ENCODE measurements at regions not wholly inside any gene's neighbourhood (a gene's known extent, or its start where the extent isn't known, plus 50 kb on each side); places are given as distances from the start of the nearest gene placed in this dataset.

DNA sequence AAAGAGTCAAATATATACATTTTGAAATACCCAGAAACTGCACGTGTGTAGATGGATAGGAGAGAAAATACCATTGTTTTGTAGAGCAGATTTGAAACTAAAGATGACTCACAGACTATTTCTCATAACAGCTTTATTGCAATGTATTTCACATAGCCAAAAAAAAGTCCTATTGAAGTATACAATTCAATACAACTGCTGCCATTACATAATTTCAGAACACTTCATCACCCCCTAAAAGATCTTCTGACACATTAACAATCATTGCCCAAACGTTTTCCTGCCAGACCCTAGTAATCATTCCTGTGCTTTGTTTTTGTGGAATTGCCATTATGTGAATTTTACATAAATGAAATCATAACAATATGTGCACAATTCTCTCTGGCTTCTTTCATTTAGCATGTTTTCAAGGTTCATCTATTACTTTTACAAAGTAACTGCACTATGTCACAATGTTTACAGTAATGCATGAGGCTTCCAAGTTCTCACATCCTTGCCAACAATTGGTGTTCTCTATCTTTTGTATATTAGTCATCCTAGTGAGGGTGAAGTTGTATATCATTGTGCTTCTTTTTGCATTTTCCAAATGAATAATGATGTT is 378.6 kb upstream of the CWC22 start:
- peak in 1 of 2 donors; percentile 10 for DNase-seq
- H3K4me3 ChIP-seq (ENCODE audit: low read length): no peak overlapping the region
- H3K36me3 ChIP-seq (ENCODE audit: control insufficient read depth, insufficient read depth, low read length): no peaks in the 10 kb centered on the region
- H3K9me3 ChIP-seq (ENCODE audit: control insufficient read depth, low read depth, low read length): no peaks in the 10 kb centered on the region
- H3K27me3 ChIP-seq (ENCODE audit: control insufficient read depth, insufficient read depth, low read length): no peaks in the 10 kb centered on the region
- no CpG with 5 or more reads among the region's 2 CpGs for WGBS (ENCODE audit: insufficient coverage, low lambda C conversion rate)
- no peak overlapping the region for H3K27ac ChIP-seq (ENCODE audit: low read length)
- no peaks in the 10 kb centered on the region for H3K4me1 ChIP-seq (ENCODE audit: control insufficient read depth, insufficient read depth, low read length)

DNA sequence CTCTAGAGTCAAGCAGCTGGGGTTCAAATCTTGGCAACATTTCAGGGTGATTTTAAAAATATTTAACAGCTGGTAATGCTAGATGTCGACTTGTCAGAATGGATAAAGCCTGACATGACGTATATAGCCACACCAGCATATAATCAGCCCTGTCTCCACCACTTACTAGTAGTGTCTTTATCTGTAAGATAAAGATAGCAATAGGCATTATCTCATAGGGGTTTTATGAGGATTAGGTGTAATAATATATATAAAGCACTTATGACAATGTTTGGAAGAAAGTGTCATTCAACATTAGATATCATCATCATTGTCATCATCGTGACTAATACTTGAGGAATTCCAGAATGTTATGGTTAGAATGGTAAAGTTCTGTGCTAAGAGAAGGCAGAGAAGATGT is 369.0 kb upstream of the CWC22 start:
- Histone ChIP-seq H3K4me1 (ENCODE audit: control insufficient read depth, insufficient read depth, low read length) (no peaks in the 10 kb centered on the region), H3K27ac (ENCODE audit: low read length) (no peak overlapping the region), H3K4me3 (ENCODE audit: low read length) (no peak overlapping the region), H3K36me3 (ENCODE audit: control insufficient read depth, insufficient read depth, low read length) (no peaks in the 10 kb centered on the region), H3K9me3 (ENCODE audit: control insufficient read depth, low read depth, low read length) (no peaks in the 10 kb centered on the region), H3K27me3 (ENCODE audit: control insufficient read depth, insufficient read depth, low read length) (no peaks in the 10 kb centered on the region)
- WGBS (ENCODE audit: insufficient coverage, low lambda C conversion rate): no CpG with 5 or more reads among the region's 3 CpGs
- DNase-seq: no peak

DNA sequence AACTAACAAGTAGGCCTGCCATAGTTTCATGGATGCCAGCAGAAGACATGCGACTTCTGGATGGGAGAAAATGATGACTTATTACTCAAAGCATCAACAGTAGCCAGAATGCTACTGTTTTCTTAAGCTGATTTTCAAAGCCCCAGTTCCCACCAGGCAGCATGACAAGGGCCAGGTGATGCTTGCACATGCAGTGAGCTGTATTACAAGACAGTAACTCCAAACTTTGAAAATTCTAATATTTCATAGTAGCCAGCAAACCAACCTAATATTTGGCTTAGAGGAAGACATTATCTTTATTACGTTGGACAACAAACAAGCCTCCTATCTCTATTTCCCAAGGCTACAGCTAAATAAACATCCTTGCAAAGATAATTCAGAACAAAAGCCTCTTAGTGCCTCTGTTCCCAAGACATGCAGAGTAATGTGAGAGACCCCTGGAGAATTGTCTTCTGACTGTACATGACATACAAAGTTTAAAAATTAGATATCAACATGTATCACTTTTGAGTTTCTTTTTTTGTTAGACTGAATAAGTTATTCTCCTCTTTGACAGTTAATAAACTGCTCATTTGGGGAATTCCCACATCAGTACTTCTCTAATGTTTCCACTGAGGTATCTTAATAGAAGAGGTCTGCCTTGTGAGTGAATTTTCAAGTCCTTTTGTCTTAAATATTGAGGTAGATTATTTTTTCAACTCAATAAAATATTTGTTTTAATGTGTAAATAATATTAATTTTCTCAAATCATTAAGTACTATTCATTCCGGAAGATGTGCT is 367.6 kb upstream of the CWC22 start:
- Histone ChIP-seq H3K4me3 (ENCODE audit: low read length) (no peak overlapping the region), H3K27ac (ENCODE audit: low read length) (no peak overlapping the region), H3K27me3 (ENCODE audit: control insufficient read depth, insufficient read depth, low read length) (no peaks in the 10 kb centered on the region), H3K9me3 (ENCODE audit: control insufficient read depth, low read depth, low read length) (no peaks in the 10 kb centered on the region), H3K4me1 (ENCODE audit: control insufficient read depth, insufficient read depth, low read length) (no peaks in the 10 kb centered on the region), H3K36me3 (ENCODE audit: control insufficient read depth, insufficient read depth, low read length) (no peaks in the 10 kb centered on the region)
- no peak for DNase-seq
- WGBS (ENCODE audit: insufficient coverage, low lambda C conversion rate): 43% methylated on average over 1 of the region's 3 CpGs

DNA sequence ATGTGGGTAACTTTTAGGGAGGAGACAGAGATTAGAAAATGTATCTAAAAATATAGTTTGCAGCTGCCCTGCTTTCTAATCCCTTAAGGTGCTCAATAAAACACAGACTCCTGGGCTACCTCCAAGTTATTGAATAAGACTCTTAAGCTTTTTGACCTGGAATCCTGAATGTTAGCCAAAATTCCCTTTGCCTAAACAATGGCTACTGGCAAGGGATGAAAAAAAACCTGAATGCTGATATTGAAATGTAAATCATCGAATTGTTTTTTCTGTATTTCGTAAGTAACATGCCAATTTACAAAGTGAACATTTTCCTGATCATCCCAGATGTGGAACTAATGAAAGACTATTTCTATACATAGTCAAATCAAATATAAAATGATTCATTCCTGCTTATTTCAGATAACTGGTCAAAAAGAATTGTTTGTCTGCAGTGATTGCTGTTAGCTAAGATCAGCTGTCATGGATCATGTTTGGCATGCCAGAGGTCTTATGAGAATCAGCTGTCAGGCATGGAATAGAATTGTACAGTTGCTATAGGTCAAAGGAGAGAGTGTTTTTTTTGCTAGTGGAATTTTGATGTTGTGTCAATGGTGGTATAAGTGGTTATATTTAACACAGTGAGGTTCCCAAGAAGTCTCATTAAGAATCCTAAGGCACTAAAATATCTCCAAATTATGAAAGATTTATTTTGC is 363.6 kb upstream of the CWC22 start:
- WGBS (ENCODE audit: insufficient coverage, low lambda C conversion rate): 83% methylated on average over 1 of the region's 2 CpGs

DNA sequence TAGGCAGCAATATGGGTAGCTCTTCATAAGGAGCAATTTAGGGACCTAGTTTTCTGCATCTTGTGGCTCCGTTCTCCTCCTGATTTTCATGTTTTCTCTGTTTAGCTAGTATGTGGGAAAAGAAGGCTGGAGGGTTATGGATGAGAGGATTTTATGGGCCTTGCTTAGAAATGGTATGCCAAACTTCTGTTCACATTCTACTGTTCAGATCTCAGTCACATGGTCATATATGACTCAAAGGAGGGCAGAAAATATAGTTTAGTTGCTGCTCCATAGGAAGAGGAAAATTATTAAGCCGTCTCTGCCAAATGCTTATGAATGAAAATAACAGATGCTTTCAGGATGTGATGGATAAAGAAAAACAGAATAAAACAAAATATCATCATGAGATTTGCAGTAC is 361.8 kb upstream of the CWC22 start:
- Histone ChIP-seq H3K4me1 (ENCODE audit: control insufficient read depth, insufficient read depth, low read length) (no peaks in the 10 kb centered on the region), H3K4me3 (ENCODE audit: low read length) (no peak overlapping the region), H3K9me3 (ENCODE audit: control insufficient read depth, low read depth, low read length) (no peaks in the 10 kb centered on the region), H3K27ac (ENCODE audit: low read length) (no peak overlapping the region), H3K36me3 (ENCODE audit: control insufficient read depth, insufficient read depth, low read length) (no peaks in the 10 kb centered on the region), H3K27me3 (ENCODE audit: control insufficient read depth, insufficient read depth, low read length) (no peaks in the 10 kb centered on the region)
- no CpG with 5 or more reads among the region's 2 CpGs for WGBS (ENCODE audit: insufficient coverage, low lambda C conversion rate)
- no peak for DNase-seq

More for the DNA sequence above, 363.6 kb upstream of the CWC22 start:
- no peak overlapping the region for H3K27ac ChIP-seq (ENCODE audit: low read length)
- H3K4me3 ChIP-seq (ENCODE audit: low read length): no peak overlapping the region
- H3K4me1 ChIP-seq (ENCODE audit: control insufficient read depth, insufficient read depth, low read length): no peaks in the 10 kb centered on the region
- no peaks in the 10 kb centered on the region for H3K36me3 ChIP-seq (ENCODE audit: control insufficient read depth, insufficient read depth, low read length)
- no peaks in the 10 kb centered on the region for H3K9me3 ChIP-seq (ENCODE audit: control insufficient read depth, low read depth, low read length)
- no peaks in the 10 kb centered on the region for H3K27me3 ChIP-seq (ENCODE audit: control insufficient read depth, insufficient read depth, low read length)
- DNase-seq: no peak

DNA sequence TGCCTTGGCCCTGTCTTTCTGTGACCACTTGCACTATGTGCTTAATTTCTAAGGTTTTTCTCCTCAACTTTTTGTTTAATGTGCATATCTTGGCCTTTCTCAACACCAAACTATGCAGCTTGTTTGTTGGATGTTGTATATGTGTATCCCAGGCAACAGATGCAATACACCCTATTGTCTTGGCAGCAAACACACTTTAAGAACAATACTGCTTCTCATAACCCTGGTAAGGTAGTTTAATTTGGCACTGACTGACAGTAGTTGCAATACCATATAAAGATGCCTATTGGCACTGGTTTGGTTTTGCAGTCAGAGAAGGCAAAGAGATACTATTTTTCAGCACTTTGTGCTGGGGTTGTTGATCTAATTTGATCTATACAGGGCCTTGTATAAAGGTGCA is 360.7 kb upstream of the CWC22 start:
- Histone ChIP-seq H3K4me3 (ENCODE audit: low read length) (no peak overlapping the region), H3K36me3 (ENCODE audit: control insufficient read depth, insufficient read depth, low read length) (no peaks in the 10 kb centered on the region), H3K27ac (ENCODE audit: low read length) (no peak overlapping the region), H3K9me3 (ENCODE audit: control insufficient read depth, low read depth, low read length) (no peaks in the 10 kb centered on the region), H3K4me1 (ENCODE audit: control insufficient read depth, insufficient read depth, low read length) (no peaks in the 10 kb centered on the region), H3K27me3 (ENCODE audit: control insufficient read depth, insufficient read depth, low read length) (no peaks in the 10 kb centered on the region)
- no peak for DNase-seq

DNA sequence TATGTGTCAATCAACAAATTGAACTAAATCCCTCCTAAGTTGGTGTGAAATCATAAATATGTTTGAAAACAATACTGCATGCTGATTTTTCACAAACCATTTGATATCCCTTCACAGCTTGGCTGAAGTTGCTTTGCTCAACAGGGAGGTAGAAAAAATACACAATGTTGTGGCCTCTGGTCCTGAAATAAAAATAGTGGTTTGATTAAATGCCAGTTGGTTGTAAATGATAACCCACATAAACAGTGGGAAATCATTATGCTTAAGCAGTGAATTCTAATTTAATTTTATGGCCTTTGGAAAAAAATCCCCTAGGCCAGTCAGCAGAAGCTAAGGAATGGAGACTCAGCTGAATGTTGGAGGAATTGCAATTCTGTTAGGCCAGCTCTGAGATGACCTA is 359.4 kb upstream of the CWC22 start:
- DNase-seq: no peak
- H3K36me3 ChIP-seq (ENCODE audit: control insufficient read depth, insufficient read depth, low read length): no peaks in the 10 kb centered on the region
- H3K4me1 ChIP-seq (ENCODE audit: control insufficient read depth, insufficient read depth, low read length): no peaks in the 10 kb centered on the region
- no peaks in the 10 kb centered on the region for H3K27me3 ChIP-seq (ENCODE audit: control insufficient read depth, insufficient read depth, low read length)
- H3K27ac ChIP-seq (ENCODE audit: low read length): no peak overlapping the region
- no peaks in the 10 kb centered on the region for H3K9me3 ChIP-seq (ENCODE audit: control insufficient read depth, low read depth, low read length)
- H3K4me3 ChIP-seq (ENCODE audit: low read length): no peak overlapping the region

DNA sequence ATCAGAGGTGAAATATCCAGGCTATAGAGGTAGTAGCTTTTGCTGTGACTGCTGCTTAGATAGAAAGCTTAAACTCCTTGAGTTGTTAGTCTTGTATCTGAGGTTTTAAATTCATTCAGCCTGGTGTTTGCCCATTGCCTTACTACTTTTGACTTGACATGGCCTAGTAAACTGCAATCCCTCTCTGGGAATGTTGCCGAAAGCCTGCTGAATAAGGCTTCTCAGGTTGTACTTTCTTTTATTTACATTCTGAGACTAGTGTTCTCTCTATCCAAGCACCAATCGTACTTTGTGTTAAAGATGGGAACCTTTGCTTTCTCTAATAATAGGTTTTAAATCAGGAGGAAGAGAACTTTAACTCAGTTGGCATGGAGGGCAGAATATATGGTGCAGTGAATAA is 357.6 kb upstream of the CWC22 start:
- no peak for DNase-seq
- no peaks in the 10 kb centered on the region for H3K27me3 ChIP-seq (ENCODE audit: control insufficient read depth, insufficient read depth, low read length)
- H3K4me1 ChIP-seq (ENCODE audit: control insufficient read depth, insufficient read depth, low read length): no peaks in the 10 kb centered on the region
- H3K4me3 ChIP-seq (ENCODE audit: low read length): no peak overlapping the region
- WGBS (ENCODE audit: insufficient coverage, low lambda C conversion rate): 50% methylated on average over 1 of the region's 2 CpGs
- H3K9me3 ChIP-seq (ENCODE audit: control insufficient read depth, low read depth, low read length): no peaks in the 10 kb centered on the region
- no peak overlapping the region for H3K27ac ChIP-seq (ENCODE audit: low read length)
- no peaks in the 10 kb centered on the region for H3K36me3 ChIP-seq (ENCODE audit: control insufficient read depth, insufficient read depth, low read length)

DNA sequence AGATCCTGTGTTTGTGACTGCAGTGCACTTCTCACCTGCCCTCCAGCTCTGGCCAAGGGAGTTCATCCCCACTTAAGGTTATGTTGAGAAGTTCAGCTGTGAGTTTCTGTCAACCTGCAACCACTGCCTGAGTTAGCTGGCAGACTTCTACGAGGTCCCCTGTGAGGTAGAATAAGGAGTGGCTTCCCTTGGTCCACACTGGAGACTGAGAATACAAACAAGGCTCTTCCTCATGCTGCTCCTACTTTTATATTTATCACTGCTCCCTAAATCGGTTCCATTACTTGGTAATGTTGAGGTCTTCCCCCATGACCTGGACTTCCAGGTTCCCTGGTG is 353.2 kb upstream of the CWC22 start:
- Histone ChIP-seq H3K27ac (ENCODE audit: low read length) (no peak overlapping the region), H3K4me3 (ENCODE audit: low read length) (no peak overlapping the region), H3K36me3 (ENCODE audit: control insufficient read depth, insufficient read depth, low read length) (no peaks in the 10 kb centered on the region), H3K9me3 (ENCODE audit: control insufficient read depth, low read depth, low read length) (no peaks in the 10 kb centered on the region), H3K4me1 (ENCODE audit: control insufficient read depth, insufficient read depth, low read length) (no peaks in the 10 kb centered on the region), H3K27me3 (ENCODE audit: control insufficient read depth, insufficient read depth, low read length) (no peaks in the 10 kb centered on the region)
- WGBS (ENCODE audit: insufficient coverage, low lambda C conversion rate): no CpG with 5 or more reads among the region's 2 CpGs
- no peak for DNase-seq

DNA sequence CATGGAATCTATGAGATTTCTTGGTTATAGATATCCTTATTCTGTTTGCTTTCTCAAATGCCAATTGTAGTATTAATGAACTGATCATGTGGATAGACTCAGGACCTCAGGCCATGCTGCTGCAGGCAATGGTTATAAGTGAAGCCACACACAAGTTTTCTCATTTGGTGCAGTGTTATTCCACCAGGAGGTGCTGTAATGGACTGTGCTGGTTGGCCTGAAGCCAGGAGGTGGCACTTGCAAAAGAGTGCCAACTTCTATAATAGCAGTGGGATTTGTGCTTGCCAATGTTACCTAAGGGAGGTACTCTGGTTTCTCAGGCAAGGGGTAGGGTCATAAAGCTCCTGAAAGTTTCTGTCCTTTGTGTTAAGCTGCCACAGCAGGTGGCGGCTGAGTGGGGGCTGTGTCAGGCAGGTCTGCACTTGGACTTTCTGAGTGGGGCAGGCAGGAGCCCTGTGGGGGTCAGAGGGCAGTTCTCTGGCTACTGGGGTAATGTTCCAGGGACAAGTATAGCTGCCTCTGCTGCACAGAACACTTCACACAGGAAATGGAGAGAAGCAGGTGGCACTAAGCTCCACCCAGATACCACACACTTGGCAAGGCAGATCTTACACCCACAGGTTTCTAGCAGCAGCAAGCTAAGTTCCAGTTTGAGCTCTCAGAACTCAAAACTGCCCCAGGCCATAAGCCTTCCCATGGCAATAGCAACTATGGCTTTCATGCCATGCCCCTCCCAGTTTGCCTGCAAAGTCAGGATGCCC is 352.6 kb upstream of the CWC22 start:
- Histone ChIP-seq H3K27ac (ENCODE audit: low read length) (no peak overlapping the region), H3K36me3 (ENCODE audit: control insufficient read depth, insufficient read depth, low read length) (no peaks in the 10 kb centered on the region), H3K4me1 (ENCODE audit: control insufficient read depth, insufficient read depth, low read length) (no peaks in the 10 kb centered on the region), H3K4me3 (ENCODE audit: low read length) (no peak overlapping the region), H3K27me3 (ENCODE audit: control insufficient read depth, insufficient read depth, low read length) (no peaks in the 10 kb centered on the region), H3K9me3 (ENCODE audit: control insufficient read depth, low read depth, low read length) (no peaks in the 10 kb centered on the region)
- no peak for DNase-seq
- WGBS (ENCODE audit: insufficient coverage, low lambda C conversion rate): no CpG with 5 or more reads among the region's 1 CpG

Measured in large intestine (tissue), 3 donors.